ENCODE measurements at regions not wholly inside any gene's neighbourhood (a gene's known extent, or its start where the extent isn't known, plus 50 kb on each side); places are given as distances from the start of the nearest gene placed in this dataset.

GRCh38 chr1:221430152-221430960 is 311.5 kb downstream of the DUSP10 start:
- TF ChIP-seq, protein P1, sequence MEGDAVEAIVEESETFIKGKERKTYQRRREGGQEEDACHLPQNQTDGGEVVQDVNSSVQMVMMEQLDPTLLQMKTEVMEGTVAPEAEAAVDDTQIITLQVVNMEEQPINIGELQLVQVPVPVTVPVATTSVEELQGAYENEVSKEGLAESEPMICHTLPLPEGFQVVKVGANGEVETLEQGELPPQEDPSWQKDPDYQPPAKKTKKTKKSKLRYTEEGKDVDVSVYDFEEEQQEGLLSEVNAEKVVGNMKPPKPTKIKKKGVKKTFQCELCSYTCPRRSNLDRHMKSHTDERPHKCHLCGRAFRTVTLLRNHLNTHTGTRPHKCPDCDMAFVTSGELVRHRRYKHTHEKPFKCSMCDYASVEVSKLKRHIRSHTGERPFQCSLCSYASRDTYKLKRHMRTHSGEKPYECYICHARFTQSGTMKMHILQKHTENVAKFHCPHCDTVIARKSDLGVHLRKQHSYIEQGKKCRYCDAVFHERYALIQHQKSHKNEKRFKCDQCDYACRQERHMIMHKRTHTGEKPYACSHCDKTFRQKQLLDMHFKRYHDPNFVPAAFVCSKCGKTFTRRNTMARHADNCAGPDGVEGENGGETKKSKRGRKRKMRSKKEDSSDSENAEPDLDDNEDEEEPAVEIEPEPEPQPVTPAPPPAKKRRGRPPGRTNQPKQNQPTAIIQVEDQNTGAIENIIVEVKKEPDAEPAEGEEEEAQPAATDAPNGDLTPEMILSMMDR (IDR thresholded peaks at IDR 0.05; ENCODE audit: extremely low read depth in 1 of 2, insufficient read depth in 1 of 2, low read depth in 1 of 2, low read length in 2 of 2) = no peak
- TF ChIP-seq POLR2A (IDR thresholded peaks at IDR 0.05; ENCODE audit: low read depth, low read length) = no peak
- TF ChIP-seq GATA2 (IDR thresholded peaks at IDR 0.05; ENCODE audit: insufficient read depth, insufficient read length, low read depth, low read length) = no peak
